Embryonic facial prominence (tissue), 1 donor: ENCODE measurements at regions not wholly inside any gene's neighbourhood (a gene's known extent, or its start where the extent isn't known, plus 50 kb on each side); places are given as distances from the start of the nearest gene placed in this dataset.

Experiments
- DNase-seq: peaks from one replicate; pipeline ENCODE4 v3.0.0-alpha.2; 2016; ENCODE audit errors: extremely low spot score

DNA sequence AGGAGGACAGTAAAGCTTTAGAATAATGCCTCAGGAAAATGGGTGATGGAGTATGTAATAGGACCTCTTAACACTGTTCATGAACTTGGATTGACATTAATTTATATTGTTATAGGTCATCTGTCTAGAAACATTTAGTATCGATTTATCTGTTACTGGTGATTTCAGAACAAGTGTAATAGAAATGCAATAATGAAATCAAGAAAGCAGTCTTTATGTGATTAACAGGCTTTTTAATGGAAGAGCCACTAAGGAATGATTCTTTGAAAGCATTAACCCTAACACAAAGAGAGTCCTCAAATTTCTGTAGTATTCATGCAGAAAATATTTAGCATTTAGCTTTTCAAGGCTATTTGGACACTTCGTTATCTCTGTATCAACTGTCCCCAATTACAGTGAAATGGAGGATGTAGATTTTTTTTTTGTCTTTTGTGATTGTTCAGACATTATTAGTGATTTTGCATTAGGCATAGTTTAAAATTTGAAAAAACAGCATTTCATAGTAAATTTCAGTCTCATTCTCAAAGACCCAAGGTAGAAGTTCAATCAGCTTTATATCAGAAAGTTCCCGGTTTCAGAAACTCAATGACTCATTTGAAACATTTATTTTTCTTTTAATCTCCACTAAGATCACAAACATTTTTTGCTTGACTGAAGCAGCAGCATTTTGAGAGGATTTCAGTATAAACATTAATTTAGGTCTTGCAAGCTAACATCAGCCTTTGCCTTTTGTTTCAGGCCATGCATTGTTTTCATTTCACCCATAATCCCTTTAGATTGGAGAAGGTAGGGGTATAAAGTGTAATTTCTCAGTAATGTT lies 56.3 kb downstream of the AGTR2 start:
- DNase-seq, result no peak

DNA sequence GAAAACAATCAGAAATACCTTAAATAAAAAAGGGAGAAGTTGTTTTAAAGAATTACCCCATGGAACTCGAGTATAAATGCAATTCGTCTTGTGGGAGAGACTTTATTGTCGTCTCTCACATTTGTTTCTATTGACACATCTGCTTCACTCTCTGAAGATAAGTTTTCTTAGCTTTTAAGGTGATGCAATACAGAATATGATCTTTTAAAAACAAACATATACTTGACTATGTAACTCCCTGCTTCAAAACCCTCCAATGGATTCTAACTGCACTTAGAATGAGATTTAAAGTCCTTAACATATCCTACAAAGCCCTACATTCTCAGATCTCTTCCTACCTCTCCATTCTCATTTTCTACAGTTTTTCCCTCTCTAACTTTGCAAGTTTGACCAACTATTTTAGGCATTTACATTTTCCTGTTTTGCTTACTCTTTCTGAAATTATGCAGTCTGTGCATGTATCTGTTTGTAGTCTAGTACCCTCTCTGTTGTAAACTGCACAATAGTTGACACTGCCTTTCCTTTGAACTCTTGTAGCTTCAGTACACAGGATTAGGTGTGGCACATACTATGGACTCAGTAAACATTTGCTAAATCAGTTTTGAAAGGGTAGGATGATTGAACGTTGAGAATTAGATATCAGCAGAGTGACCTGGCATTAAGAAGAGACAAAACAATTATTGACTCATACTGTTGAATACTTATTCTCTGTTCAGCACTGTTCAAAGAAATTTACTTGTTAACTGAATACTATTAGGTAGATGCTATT lies 59.8 kb downstream of the AGTR2 start:
- no peak for DNase-seq

DNA sequence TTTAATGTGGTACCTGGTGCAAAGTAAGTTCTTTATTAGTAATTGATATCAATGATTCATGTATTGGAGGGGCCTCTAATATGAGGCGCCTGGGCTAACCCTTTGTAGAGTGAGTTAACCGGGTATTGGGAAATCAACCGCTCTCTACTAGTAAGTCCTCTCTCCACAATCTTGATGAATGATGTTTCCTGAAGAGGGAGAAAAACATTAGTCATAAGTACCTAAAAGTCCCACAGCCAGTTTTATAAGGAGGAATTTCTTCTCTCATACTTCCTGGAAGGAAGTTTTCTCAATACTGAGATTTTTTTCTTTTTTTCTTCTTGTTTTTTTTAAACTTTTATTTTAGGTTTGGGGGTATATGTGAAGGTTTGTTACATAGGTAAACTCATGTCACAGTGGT lies 62.3 kb downstream of the AGTR2 start:
- no peak for DNase-seq

DNA sequence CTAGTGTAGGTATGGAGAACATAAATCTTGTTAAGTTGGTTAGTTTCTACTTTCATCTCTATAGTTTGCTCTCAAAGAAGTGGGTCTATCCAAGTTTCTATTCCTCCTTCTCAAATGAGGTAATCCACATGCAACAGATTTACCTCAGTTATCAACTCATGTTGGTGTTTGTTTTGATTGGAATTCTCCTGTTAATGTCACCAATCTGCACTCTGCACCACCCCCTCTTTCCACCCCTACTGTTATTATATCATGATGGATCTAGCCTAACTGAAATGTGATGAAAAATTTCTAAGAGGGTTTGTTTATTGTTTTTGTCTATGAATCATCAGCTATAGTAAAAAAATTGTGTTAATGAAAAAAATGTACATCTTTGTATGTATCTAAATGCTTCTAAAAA lies 66.1 kb downstream of the AGTR2 start:
- DNase-seq, result no peak

DNA sequence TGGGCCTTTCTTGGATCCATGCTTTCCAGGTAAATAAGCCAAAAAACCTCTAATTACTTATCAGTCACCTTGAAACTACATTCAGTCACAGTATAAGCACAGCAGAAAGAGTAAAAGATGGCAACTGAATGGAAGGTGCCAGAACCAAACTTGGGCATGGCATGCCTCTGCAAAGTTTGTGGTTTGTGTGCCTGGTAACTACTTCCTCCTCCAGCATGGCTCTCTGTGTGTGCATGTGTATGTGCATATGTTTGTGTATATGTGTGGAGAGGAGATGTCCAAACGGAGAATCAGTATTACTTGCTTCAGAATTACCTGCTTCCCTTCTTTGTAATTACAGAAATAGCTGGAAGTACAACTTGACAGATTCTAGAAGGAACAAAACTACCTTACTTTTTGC lies 67.5 kb downstream of the AGTR2 start:
- no peak for DNase-seq

DNA sequence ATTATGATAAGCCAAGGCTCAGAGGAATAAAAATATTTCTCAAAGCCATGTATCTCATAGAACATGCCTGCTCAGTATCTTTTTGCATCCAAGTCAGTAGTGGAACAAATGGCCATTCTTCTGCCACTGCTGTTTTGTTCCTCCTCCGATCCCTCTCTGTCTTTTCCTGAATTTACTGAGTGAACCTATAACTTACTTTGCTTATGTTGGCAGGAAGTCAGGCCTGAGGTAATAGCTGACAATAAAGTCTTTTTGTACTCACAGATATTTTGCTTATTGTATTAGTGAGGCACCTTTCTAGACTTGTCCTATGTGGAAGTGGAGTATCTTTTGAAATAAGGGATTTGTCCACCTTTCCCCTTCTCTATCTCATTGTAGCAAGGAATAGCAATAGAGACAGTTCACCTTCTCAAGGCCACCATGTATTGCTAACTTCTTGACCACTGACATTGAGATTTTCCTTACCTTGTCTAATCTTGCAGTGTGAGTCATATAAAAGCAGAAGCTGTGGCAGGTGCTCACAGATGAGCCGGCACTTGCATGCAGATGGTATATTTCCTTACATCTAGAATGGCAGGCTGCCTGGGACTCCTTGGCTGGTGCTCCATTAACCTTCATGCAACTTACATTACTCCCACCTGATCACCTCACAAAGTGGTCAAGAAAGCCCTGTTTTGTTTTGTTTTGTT lies 68.2 kb downstream of the AGTR2 start:
- no peak for DNase-seq

DNA sequence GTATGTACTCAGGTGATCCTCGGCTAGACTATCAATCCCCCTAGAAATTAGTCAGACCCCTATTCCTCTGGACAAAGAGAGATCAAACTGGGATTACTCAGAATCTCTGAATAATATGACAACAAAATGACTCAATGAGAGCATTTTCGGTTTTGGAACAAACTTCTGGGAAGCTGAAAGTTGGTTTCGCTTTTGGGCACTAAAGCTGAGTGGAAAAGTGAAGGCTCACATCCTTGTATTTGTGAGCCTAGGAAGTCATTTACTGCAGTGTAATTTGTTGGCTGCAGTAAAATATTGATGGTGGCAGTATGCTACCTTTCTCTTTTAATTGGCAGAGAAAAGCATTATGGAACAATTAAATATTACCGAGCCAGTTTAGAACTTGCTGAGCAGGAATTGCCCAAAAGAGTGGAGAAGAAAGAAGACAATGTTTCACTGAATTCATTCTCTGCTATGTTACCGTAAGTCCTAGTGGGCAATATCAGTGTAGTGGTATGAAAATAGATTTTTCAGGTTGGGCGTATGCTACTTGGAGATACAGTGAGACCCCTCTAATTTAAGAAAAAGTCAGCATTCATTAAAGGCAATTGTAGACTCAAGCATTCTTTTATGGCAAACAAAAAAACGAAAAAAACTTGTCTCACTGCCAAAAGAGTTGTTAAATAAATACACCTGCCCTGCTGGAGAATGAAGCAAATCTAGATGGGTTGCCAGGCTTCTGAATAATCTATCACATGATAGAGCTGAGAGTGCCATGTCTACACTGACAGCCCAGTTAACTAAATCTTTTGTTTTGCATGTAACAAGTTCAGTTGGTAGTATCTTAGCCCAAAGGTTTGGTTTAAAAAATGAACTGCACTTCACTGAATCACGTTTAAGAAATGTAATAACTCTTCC lies 69.6 kb downstream of the AGTR2 start:
- no peak for DNase-seq

DNA sequence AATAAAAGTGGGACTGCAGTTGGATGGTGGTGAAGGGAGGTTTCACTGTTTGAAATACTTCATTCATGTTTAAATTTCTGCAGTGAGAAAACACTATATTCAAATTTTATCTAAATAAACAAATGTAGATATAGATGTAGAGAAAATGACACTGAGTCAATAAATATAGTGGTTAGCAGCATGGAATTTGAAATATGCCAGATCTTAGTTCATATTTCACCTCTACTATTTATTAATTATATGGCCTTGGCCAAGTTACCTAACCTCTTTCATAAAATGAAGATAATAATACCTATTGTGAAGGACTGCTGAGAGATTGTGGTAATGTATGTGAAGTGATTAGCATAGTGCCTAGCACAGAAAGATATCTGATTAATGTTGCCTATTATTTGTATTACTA lies 70.5 kb downstream of the AGTR2 start:
- DNase-seq, result no peak

DNA sequence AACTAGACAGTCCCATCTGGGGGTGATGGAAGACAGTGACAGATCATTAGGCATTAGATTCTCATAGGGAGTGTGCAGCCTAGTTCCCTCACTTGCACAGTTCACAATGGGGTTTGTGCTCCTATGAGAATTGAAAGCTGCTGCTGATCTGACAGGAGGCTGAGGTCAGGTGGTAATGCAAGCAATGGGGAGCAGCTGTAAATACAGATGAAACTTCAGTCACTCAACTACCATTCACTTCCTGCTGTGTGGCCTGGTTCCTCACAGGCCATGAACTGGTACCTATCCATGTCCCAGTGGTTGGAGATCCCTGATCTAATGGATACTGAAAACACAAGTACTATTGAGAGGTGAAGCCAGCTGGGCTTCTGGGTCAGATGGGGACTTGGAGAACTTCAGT lies 72.5 kb downstream of the AGTR2 start:
- no peak for DNase-seq

DNA sequence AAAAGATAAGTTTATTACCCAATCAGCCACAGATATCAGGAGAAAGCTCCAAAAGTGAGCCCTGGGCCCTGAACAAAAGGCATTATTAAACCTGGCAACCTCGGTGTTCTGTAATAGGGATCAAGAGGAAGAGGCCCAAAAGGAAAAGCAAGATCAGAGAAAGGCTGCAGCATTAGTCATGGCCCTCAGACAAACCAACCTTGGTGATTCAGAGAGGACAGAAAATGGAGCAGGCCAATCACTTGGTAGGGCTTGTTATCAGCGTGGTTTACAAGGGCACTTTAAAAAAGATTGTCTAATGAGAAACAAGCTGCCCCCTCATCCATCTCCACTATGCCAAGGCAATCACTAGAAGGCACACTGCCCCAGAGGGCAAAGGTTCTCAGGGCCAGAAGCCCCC lies 75.7 kb downstream of the AGTR2 start:
- no peak for DNase-seq

DNA sequence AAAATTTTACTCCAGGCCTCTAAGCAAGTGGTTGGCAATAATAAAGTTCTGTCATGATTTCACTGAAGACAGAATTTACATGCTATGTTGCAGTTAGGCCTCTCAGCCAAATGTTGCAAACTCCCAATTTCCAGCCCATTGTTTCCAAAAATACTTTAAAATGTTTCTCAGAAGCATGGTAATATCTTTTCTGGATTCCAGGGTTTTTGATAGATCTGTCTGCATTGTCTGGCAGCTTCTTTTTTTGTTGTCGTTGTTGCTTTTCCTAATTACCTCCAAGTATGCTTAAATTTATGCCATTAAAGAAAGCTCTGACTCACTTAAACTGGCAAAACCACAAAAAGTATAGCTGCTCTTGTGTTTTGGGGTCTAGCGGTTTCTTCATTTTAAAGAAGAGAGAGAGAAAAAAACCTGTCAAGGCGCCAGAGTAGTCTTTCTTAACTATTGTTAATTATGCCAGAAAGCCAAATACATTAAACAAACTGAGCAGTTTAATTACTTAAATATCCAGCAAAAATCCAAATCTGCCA lies 97.0 kb downstream of the AGTR2 start:
- DNase-seq, result no peak

DNA sequence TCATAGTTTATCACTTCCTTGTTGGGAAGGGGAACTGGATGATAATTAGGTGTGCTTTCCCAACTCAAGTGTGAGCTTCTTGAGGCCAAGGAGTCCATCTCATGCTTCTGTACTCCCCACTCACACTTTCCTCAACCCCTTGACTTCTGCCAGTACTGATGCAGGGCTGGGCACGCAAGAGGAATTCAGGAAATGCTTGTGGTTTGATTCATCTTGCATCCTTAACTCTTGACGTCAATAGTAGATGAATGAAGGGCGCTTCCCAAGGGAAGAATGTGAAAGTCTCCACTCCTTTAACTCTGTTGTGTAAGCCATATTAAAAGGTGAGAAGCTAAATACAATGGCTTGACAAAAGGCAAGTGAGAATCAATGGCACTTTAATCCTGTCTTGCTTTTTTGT lies 101.8 kb downstream of the AGTR2 start:
- no peak for DNase-seq

DNA sequence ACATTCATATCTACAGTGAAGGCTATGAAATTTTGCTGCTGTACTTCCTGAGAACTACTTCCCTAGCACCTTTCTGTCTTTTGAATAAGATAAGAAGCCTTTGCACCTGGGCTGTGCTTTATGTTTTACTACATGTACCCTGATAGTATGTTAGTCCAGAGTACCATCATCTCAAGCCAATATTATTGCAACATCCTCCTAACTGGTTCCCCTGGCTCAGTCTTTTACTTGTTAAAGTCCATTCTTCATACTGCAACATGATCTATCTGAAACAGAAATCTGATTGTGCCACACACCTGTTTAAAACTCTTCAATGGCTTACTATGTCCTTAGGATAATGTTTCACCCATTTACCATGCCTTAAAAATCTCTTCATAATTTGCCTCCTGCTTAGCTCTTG lies 102.3 kb downstream of the AGTR2 start:
- DNase-seq, result no peak

DNA sequence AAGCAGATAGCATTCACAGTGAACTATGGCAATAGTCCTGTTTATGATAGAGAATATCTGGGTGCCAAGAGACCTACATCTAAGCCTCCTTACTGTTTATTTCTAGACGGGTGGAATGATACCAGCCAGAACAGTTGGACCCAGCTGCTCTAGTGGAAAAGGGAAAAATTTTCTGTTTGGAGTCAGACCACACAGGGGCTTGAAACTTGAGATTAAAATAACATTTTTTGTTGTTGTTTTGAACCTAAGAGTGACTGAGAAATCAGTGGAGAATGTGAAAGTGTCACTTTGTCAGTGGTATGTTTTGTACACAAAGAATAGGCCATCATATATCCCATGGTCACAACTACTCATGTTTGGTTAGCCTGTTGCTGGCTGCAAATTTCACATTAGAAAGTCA lies 105.7 kb downstream of the AGTR2 start:
- no peak for DNase-seq

DNA sequence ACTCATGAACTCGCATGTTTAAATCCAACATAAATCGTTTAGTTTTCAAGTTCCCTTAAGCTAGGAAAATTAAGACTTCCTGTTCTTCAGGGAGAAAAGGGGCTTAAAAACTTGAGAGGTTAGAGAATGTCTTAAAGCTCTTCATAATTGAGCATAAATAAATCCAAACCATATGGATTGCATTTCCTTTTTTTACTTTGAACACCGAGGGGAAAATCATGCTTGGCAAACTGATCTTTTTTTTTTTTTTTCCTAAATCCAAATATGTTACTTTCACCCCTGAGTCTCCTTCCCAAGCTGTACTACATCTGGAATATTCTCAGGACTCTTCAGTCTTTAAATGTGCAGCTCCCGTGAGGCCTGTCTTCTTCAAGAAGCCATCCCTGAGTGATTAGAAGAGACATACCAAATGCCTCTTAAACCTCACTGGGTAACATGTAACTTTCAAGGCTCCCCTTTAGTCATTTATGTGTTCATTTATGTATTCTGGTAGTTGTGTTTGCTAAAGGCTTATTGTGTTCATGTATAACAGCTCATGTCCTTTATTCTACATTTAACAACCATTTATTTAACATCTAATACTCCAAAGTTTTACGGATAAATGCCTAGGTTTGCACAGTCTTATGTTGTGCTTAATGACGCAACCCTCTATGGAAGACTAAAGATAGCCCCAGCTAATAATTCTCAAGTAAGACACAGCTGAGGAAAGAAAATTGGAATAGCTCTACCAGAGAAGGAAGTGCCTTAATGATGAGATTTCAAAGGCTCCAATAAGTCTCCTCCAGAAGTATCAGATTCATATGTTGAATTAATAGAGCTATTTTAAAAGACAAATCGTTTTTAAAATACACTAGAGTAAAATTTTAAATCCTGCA lies 107.0 kb downstream of the AGTR2 start:
- DNase-seq, result peak; percentile 13

DNA sequence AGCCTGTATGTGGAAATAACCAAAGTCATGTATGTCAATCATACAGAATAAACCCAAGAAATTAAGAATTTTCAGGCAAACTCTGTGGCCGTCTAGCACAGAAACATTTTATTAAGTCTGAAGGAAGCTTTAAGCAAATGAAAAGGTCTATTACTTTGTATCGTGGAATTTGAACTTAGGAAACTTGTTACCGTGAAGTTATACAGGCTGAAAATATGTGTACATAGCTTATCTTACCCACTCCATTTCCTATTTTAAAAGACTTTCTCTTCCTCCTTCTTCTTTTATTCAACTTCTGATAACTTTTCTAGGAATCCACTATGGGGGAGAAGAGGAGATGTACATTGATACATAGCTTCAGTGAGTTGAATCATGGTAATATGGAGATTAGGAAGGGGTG lies 108.3 kb downstream of the AGTR2 start:
- DNase-seq, result no peak

DNA sequence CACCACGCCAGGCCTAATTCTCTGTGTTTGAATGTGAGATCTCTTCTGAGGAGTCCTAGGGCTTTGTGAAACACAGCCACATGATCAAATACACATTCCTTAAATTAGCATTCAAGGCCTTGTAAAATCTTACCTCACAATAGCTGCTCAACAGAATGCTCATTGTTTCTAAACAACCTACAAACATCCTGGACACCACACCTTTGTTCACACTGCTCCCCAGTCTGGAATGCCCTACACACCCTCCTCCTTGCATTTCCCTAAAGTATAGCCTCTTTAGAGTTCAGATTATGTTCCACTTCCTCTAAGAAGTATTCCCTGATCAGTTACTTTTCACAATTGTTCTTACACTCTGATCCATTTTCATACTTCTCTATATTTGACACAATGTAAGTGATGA lies 110.6 kb downstream of the AGTR2 start:
- DNase-seq, result no peak

DNA sequence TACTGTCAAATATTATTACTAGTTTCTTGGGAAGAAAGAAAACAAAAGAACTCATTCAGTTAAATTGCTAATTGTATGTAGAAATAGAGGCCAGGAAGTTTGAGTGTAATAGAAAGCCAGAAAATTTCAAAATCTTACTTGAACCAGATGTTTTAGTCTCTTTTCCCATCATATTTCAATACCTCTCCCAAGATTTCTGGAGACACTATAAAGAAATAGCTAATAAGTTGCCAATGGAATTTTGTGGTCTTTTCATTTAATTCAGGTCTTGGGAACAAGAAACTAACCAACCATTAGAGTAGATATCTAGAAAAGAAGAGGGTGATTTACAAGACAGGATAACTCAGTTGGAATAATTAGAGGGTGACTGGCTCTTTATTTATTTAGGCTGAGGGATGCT lies 112.2 kb downstream of the AGTR2 start:
- no peak for DNase-seq

DNA sequence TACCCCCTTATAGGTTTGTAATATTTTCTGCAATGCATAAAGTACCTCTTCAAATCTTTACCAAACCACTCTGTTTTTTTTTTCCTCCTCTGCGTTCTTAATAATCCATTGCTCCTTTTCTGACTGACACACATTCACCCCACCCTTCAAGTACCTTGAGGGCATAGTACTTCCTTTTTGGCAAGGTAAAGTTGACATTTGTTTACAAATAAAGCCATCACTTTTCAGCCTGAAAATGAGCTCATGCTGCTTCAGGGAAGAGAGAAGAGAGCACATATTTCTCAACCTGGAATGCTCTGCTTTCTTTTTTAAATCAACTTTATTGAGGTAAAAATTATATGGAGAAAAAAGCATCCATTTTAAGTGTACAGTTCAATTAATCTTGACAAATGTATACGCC lies 113.9 kb downstream of the AGTR2 start:
- no peak for DNase-seq

DNA sequence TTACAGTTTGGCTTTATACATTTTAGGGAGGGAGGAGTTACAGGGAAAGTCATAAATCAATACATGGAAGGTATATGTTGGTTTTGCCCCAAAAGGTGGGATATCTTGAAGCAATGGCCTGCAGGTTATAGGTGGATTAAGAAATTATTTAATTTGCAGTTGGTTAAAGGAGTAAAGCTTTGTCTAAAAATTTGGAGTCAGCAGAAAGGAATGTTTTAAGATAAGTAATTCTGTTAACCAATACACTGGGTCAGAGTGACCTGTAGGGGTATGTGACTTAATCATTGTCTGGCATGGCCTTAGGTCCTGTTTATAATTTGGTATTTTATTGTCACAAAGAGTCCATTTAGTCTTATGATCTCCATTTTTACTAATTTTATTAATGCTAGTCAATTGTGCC lies 115.0 kb downstream of the AGTR2 start:
- DNase-seq, result no peak

DNA sequence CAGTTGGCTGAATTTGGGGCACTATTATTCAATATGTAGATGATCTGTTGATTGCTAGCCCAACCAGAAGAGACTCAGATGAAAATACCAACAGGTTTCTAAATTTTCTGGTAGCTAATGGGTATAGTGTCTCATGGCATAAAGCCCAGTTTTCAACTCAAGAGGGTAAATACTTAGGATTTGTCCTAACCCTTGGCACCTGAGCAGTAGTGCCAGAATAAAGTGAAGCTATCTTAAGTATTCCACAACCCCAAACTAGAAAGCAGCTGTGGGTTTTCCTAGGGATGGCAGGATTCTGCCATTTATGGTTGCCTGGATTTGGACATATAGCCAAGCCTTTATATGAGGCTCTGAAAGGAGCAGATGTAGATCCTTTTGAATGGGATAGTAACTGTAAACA lies 119.0 kb downstream of the AGTR2 start:
- no peak for DNase-seq
